Ishikawa (cell line): ENCODE measurements at regions not wholly inside any gene's neighbourhood (a gene's known extent, or its start where the extent isn't known, plus 50 kb on each side); places are given as distances from the start of the nearest gene placed in this dataset.

ENCODE experiments used
- CEBPB ChIP-seq: IDR thresholded peaks from 2 replicates; pipeline ENCODE4 v1.6.1; 2012
- CREB1 ChIP-seq: IDR thresholded peaks from 2 replicates; pipeline ENCODE4 v1.6.1; 2012; ENCODE audit warnings: low read depth
- EGR1 ChIP-seq: IDR thresholded peaks from 2 replicates; pipeline ENCODE4 v1.6.1; 2012
- EP300 ChIP-seq: IDR thresholded peaks from 2 replicates; pipeline ENCODE4 v1.6.1; 2012; ENCODE audit warnings: borderline replicate concordance
- FOXM1 ChIP-seq: IDR thresholded peaks from 2 replicates; pipeline ENCODE4 v1.6.1; 2012; ENCODE audit warnings: low read depth, borderline replicate concordance
- NFIC ChIP-seq: IDR thresholded peaks from 2 replicates; pipeline ENCODE4 v1.6.1; 2012
- RAD21 ChIP-seq: IDR thresholded peaks from 2 replicates; pipeline ENCODE4 v1.6.1; 2012; ENCODE audit warnings: low read depth
- TAF1 ChIP-seq: IDR thresholded peaks from 2 replicates; pipeline ENCODE4 v1.6.1; 2012; ENCODE audit warnings: low read depth, mild to moderate bottlenecking
- TCF12 ChIP-seq: IDR thresholded peaks from 2 replicates; pipeline ENCODE4 v1.6.1; 2012; ENCODE audit warnings: low read depth
- TEAD4 ChIP-seq: IDR thresholded peaks from 2 replicates; pipeline ENCODE4 v1.6.1; 2012
- YY1 ChIP-seq: IDR thresholded peaks from 2 replicates; pipeline ENCODE4 v1.6.1; 2012; ENCODE audit warnings: low read depth
- ZBTB7A ChIP-seq: IDR thresholded peaks from 2 replicates; pipeline ENCODE4 v1.6.1; 2012; ENCODE audit warnings: low read depth
- TF ChIP-seq, protein P1 (sequence below): IDR thresholded peaks from 2 replicates; pipeline ENCODE4 v1.6.1; 2012; ENCODE audit warnings: low read depth, mild to moderate bottlenecking
- TF ChIP-seq, protein P2 (sequence below): IDR thresholded peaks from 2 replicates; pipeline ENCODE4 v1.6.1; 2012
- TF ChIP-seq, protein P3 (sequence below): IDR thresholded peaks from 2 replicates; pipeline ENCODE4 v1.6.1; 2012

DNA sequence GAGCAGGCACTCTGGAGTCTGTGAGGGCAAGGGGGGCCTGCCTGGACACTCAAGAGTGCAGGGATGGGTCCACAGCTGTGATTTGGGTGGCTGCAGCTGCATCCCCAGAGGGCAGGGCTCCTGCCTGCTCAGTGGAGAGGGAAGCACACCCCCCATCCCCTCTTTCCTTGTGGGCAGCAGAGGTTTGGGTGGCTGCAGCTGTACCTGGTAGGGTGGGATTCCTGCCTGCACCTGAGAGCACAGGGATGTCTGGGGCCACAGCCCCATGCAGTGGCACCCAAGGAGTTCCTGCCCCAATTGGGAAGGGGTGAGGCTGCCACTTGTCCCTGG is 605.4 kb upstream of the FAM174A start:
- no peak for TF ChIP-seq EP300
- TF ChIP-seq, protein P1, sequence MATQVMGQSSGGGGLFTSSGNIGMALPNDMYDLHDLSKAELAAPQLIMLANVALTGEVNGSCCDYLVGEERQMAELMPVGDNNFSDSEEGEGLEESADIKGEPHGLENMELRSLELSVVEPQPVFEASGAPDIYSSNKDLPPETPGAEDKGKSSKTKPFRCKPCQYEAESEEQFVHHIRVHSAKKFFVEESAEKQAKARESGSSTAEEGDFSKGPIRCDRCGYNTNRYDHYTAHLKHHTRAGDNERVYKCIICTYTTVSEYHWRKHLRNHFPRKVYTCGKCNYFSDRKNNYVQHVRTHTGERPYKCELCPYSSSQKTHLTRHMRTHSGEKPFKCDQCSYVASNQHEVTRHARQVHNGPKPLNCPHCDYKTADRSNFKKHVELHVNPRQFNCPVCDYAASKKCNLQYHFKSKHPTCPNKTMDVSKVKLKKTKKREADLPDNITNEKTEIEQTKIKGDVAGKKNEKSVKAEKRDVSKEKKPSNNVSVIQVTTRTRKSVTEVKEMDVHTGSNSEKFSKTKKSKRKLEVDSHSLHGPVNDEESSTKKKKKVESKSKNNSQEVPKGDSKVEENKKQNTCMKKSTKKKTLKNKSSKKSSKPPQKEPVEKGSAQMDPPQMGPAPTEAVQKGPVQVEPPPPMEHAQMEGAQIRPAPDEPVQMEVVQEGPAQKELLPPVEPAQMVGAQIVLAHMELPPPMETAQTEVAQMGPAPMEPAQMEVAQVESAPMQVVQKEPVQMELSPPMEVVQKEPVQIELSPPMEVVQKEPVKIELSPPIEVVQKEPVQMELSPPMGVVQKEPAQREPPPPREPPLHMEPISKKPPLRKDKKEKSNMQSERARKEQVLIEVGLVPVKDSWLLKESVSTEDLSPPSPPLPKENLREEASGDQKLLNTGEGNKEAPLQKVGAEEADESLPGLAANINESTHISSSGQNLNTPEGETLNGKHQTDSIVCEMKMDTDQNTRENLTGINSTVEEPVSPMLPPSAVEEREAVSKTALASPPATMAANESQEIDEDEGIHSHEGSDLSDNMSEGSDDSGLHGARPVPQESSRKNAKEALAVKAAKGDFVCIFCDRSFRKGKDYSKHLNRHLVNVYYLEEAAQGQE: no peak
- TF ChIP-seq EGR1: no peak
- TF ChIP-seq, protein P2, sequence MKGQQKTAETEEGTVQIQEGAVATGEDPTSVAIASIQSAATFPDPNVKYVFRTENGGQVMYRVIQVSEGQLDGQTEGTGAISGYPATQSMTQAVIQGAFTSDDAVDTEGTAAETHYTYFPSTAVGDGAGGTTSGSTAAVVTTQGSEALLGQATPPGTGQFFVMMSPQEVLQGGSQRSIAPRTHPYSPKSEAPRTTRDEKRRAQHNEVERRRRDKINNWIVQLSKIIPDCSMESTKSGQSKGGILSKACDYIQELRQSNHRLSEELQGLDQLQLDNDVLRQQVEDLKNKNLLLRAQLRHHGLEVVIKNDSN: no peak
- no peak for TF ChIP-seq TCF12
- no peak for TF ChIP-seq CEBPB
- no peak for TF ChIP-seq ZBTB7A
- no peak for TF ChIP-seq NFIC
- no peak for TF ChIP-seq FOXM1
- TF ChIP-seq CREB1: no peak

DNA sequence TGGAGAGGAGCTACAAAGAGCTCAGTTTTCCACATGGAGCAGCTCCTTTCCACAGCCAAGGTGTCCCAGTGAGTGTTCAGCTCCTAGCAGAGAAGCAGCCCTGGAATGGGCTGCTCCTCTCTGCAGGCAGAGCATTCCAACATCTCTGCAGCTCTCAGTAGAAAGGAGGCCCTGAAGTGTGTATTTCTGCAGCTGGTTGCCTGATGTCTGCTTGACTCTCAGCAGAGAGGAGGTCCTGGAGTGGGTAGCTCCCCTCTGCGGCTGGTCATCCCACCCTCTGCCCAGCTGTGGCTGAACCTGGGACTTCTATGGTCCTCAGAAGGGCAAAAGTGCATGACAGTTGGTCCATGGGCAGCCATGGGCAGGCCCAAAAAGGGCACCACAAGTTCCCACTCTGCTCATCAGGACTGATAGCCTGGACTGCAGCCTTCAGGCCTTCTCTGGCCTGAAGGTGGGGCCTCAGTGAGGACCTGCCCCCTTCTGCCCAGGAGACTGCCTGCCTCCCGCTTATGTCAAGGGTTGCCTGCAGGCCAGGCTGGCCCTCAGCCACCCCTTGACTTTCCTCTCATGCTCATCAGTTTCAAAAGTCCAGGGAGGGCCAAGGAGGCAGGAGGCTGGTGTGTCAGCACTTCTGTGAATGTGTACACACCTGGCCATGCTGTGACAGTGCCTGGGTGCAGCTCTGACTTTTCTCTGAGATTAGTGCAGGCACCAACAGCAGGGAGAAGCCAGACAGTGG is 605.9 kb upstream of the FAM174A start:
- TF ChIP-seq FOXM1 (no peak), EP300 (no peak), TAF1 (no peak), CREB1 (no peak)
- TF ChIP-seq, protein P2: no peak
- TF ChIP-seq, protein P3, sequence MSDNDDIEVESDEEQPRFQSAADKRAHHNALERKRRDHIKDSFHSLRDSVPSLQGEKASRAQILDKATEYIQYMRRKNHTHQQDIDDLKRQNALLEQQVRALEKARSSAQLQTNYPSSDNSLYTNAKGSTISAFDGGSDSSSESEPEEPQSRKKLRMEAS: no peak

DNA sequence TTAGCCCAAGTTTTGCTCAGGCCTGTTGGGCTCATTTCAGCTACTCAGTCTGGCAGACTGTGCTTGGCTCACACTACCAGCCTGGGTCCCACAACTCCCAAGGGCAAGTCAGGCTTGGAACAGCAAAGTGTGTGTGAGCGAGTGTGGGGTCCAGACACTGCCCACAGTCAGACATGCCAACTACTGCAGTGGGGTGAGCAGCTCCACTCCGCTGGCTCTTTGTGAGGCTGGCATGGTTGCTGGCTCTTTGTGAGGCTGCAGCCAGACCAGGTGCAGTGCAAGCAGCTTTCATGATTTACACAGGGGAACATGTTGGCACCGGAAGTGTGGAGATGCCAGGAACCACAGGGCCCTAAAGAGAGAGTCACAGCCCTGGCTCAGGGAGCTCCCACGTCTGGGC is 606.7 kb upstream of the FAM174A start:
- TF ChIP-seq TCF12 (no peak), RAD21 (no peak), ZBTB7A (no peak), TEAD4 (no peak), EP300 (no peak), CREB1 (no peak), FOXM1 (no peak), TAF1 (no peak), YY1 (no peak), NFIC (no peak), CEBPB (no peak)
- TF ChIP-seq, protein P1: no peak
- TF ChIP-seq, protein P2: no peak
- TF ChIP-seq, protein P3: no peak

DNA sequence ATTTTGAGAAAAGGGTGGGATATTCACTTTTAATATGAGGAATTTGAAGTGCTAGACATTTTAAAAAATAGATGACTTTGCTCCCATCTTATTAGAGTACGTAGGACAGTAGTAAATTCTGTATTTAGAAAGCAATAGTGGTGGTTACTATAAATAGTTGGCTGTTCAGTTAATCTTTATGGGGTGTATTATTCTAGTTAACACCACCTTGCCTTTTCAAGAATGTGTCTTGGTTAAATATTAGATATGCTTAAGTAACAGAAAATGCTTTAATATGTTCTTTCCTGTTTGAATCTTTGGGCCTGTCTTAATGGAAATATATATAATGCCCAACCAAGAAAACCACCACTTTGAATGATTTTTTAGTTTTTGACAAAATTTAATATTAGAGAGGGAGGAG is 608.7 kb upstream of the FAM174A start:
- no peak for TF ChIP-seq RAD21

DNA sequence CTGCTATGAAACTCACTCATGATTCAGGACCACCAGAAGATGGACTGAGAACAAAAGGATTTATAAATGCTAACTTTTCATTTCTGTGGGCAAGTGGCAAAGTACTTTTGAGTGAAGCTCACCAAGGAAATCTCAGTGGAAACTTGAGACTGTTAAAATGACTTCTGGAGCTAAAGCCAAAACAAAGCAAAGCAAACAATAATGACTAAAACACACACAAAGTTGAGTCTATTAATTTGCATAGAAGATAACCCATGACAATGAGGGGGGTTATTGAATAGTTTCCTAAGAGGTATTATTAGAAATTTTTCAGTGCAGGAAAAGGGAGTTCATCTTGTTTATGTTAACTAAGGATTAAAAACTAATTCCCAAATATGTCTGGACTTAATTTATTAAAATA is 612.8 kb upstream of the FAM174A start:
- TF ChIP-seq TEAD4 (no peak), YY1 (no peak), EP300 (no peak), ZBTB7A (no peak), TCF12 (no peak), RAD21 (no peak), NFIC (no peak), TAF1 (no peak)
- TF ChIP-seq, protein P1: no peak
- TF ChIP-seq, protein P3: no peak
